GM12878 (cell line): ENCODE measurements at regions not wholly inside any gene's neighbourhood (a gene's known extent, or its start where the extent isn't known, plus 50 kb on each side); places are given as distances from the start of the nearest gene placed in this dataset.
A peak's percentile ranks its signal among the peaks of the same experiment; 100 is the strongest.

ENCODE experiments used
- ATAC-seq: fragments of 200-7000 bp; cut with Tn5 transposase; 3 replicates; pipeline ENCODE4 v1.9.1; 2020; ENCODE audit warnings: mild to moderate bottlenecking, moderate library complexity
- BruUV-seq: library from RNA; stranded (reverse); fragments of 400-500 nt; replicated peaks from 2 replicates; lab custom pipeline; 2021; lab: Mats Ljungman, UMichigan
- CTCF ChIA-PET: fragments of 300-600 bp; sonication (Branson Sonifier 250); formaldehyde crosslinking; extraction: SDS; loops from one replicate; lab custom pipeline; 2021; ENCODE audit warnings: inconsistent platforms; lab: Yijun Ruan, JAX
- POLR2A ChIA-PET: fragments of 350-600 bp; formaldehyde crosslinking; extraction: SDS; loops from one replicate; lab custom pipeline; 2021; ENCODE audit warnings: inconsistent platforms; lab: Charles Lee
- RAD21 ChIA-PET: fragments of 300-600 bp; sonication (Branson Sonifier 250); formaldehyde crosslinking; loops from one replicate; lab custom pipeline; 2023; ENCODE audit warnings: antibody characterized with exemption; ENCODE audit not compliant: unreplicated experiment; lab: Charles Lee
- SMC1A ChIA-PET: fragments of 300-600 bp; sonication (Branson Sonifier 250); formaldehyde crosslinking; loops from one replicate; lab custom pipeline; 2023; ENCODE audit not compliant: unreplicated experiment, uncharacterized antibody; lab: Charles Lee
- DNase-seq: peaks from one replicate; pipeline ENCODE4 v3.0.0-alpha.2; 2011; ENCODE audit warnings: low read depth, low spot score
- FAIRE-seq: peaks from 3 replicates; lab custom pipeline; 2011; peaks lifted over from hg19 to GRCh38; lab: Jason Lieb, UNC
- H2AFZ ChIP-seq: 2 replicates; pipeline ENCODE4 v1.6.0; 2011; ENCODE audit warnings: low read depth, low read length, control low read depth; ENCODE audit not compliant: control insufficient read depth
- H3K27ac ChIP-seq: 2 replicates; pipeline ENCODE4 v1.5.1; 2011; ENCODE audit warnings: control low read depth; ENCODE audit not compliant: control insufficient read depth, insufficient read depth
- H3K27me3 ChIP-seq, 2 experiments: replicated peaks in 1 of 2; 2 replicates each; pipeline versions ENCODE4 v1.6.0 to v1.6.1; 2011; ENCODE audit warnings: low read length in 1 of 2; ENCODE audit not compliant: control insufficient read depth in 2 of 2, insufficient read depth in 2 of 2
- H3K36me3 ChIP-seq, 2 experiments: 2 replicates each; pipeline ENCODE4 v1.5.1; 2011; ENCODE audit warnings: low read length in 1 of 2; ENCODE audit not compliant: control insufficient read depth in 2 of 2, insufficient read depth in 2 of 2
- H3K4me1 ChIP-seq: 2 replicates; pipeline ENCODE4 v1.6.1; 2011; ENCODE audit warnings: mild to moderate bottlenecking, low read length, moderate library complexity, mixed read lengths; ENCODE audit not compliant: control insufficient read depth, insufficient read depth
- H3K4me2 ChIP-seq: 2 replicates; pipeline ENCODE4 v1.6.0; 2011; ENCODE audit warnings: control low read depth; ENCODE audit not compliant: control insufficient read depth, insufficient read depth
- H3K4me3 ChIP-seq: fragments of 200-600 bp; sonication (generic); 2 replicates; pipeline ENCODE4 v1.5.1; 2016
- H3K79me2 ChIP-seq: 2 replicates; pipeline ENCODE4 v1.6.0; 2011; ENCODE audit warnings: low read length; ENCODE audit not compliant: control insufficient read depth, insufficient read depth
- H3K9ac ChIP-seq: 2 replicates; pipeline ENCODE4 v1.8.0; 2011; ENCODE audit warnings: low read length, control low read depth, mixed read lengths; ENCODE audit not compliant: control insufficient read depth, insufficient read depth
- H3K9me3 ChIP-seq: replicated peaks from 3 replicates; pipeline ENCODE4 v1.5.1; 2011; ENCODE audit warnings: mild to moderate bottlenecking, low read length; ENCODE audit not compliant: control insufficient read depth, insufficient read depth
- H4K20me1 ChIP-seq: 2 replicates; pipeline ENCODE4 v1.6.0; 2011; ENCODE audit not compliant: control insufficient read depth, insufficient read depth
- BHLHE40 ChIP-seq, 2 experiments: fragments of 450-650 bp in 1 of 2; IDR thresholded peaks; 2 replicates each; pipeline ENCODE4 v1.6.1; 2011 to 2017; ENCODE audit warnings: low read depth in 2 of 2, borderline replicate concordance in 1 of 2, improper control_type of control experiment in 1 of 2, low read length in 1 of 2, mild to moderate bottlenecking in 1 of 2
- E4F1 ChIP-seq: fragments of 450-650 bp; IDR thresholded peaks from 2 replicates; pipeline ENCODE4 v1.6.1; 2018; ENCODE audit warnings: borderline replicate concordance, mild to moderate bottlenecking; ENCODE audit not compliant: partially characterized antibody
- NR2C1 ChIP-seq: fragments of 450-650 bp; IDR thresholded peaks from 2 replicates; pipeline ENCODE4 v1.6.1; 2017; ENCODE audit warnings: antibody characterized with exemption, mild to moderate bottlenecking, moderate library complexity
- PML ChIP-seq: IDR thresholded peaks from 2 replicates; pipeline ENCODE4 v1.6.1; 2012; ENCODE audit warnings: low read length, inconsistent platforms
- RAD21 ChIP-seq: IDR thresholded peaks from 2 replicates; pipeline ENCODE4 v1.6.1; 2011; ENCODE audit warnings: mild to moderate bottlenecking, low read depth, low read length, moderate library complexity; ENCODE audit not compliant: insufficient read depth
- SMC3 ChIP-seq: IDR thresholded peaks from 2 replicates; pipeline ENCODE4 v1.6.1; 2011; ENCODE audit warnings: low read length, improper control_type of control experiment, borderline replicate concordance
- WGBS: methylation state at CpG from one replicate; pipeline ENCODE4 v1.1.6; 2016; ENCODE audit warnings: low lambda C conversion rate; ENCODE audit not compliant: insufficient replicate concordance, insufficient coverage; ENCODE audit errors: missing lambda C conversion rate; 5-methylcytosine and 5-hydroxymethylcytosine counted together
- in situ Hi-C: fragments of 300-500 bp; cut with MboI; formaldehyde crosslinking; loops from 9 replicates; pipeline ENCODE4 v1.14.3; 2018; ENCODE audit warnings: mixed read lengths
- intact Hi-C: fragments of 100-400 bp; cut with micrococcal nuclease; formaldehyde crosslinking; loops from one replicate; pipeline ENCODE4 v1.14.2; 2022; ENCODE audit not compliant: unreplicated experiment
- TF ChIP-seq, protein P1 (sequence below), 3 experiments: IDR thresholded peaks in 2 of 3; conservative IDR thresholded peaks in 1 of 3; 2 replicates each; pipeline ENCODE4 v1.5.1; 2011; ENCODE audit warnings: low read depth in 3 of 3, low read length in 3 of 3, mild to moderate bottlenecking in 3 of 3, control low read depth in 2 of 3, moderate library complexity in 2 of 3, inconsistent platforms in 1 of 3, mixed read lengths in 1 of 3; ENCODE audit not compliant: control insufficient read depth in 2 of 3, insufficient read depth in 1 of 3; ENCODE audit errors: extremely low read depth in 1 of 3

- BruUV-seq, result no TSS peak
- ChIA-PET SMC1A (interaction anchor here (1.1 kb wide), 1 partner anchor 12 kb away, joined by 5 read pairs; no protein-coding TSS in a partner anchor), RAD21 (no interaction called here), CTCF (interaction anchor here (0.6 to 1.8 kb wide), 6 partner anchors 12 to 1957 kb away, joined by 3 to 5 read pairs (median 3); no protein-coding TSS in a partner anchor), POLR2A (no interaction called here)
- intact Hi-C loops, result loop anchor here (2.0 to 10.0 kb wide), 4 partner anchors 182 to 1972 kb away; no protein-coding TSS in a partner anchor
- Histone ChIP-seq H3K4me2 (no peak overlapping the region), H3K27me3 (no peaks in the 10 kb centered on the region), H3K36me3 (no peaks in the 10 kb centered on the region), H3K27ac (no peak overlapping the region), H2AFZ (no peak overlapping the region), H3K4me3 (no peak overlapping the region), H3K4me1 (no peaks in the 10 kb centered on the region), H4K20me1 (no peaks in the 10 kb centered on the region), H3K79me2 (no peaks in the 10 kb centered on the region), H3K9ac (no peak overlapping the region), H3K9me3 (no peaks in the 10 kb centered on the region)
- FAIRE-seq (no peak), DNase-seq (no peak), ATAC-seq (peak; percentile 76)
- in situ Hi-C loops, result loop anchor here (25.0 kb wide), 1 partner anchor 1480 kb away; no protein-coding TSS in a partner anchor
- TF ChIP-seq, protein P1, sequence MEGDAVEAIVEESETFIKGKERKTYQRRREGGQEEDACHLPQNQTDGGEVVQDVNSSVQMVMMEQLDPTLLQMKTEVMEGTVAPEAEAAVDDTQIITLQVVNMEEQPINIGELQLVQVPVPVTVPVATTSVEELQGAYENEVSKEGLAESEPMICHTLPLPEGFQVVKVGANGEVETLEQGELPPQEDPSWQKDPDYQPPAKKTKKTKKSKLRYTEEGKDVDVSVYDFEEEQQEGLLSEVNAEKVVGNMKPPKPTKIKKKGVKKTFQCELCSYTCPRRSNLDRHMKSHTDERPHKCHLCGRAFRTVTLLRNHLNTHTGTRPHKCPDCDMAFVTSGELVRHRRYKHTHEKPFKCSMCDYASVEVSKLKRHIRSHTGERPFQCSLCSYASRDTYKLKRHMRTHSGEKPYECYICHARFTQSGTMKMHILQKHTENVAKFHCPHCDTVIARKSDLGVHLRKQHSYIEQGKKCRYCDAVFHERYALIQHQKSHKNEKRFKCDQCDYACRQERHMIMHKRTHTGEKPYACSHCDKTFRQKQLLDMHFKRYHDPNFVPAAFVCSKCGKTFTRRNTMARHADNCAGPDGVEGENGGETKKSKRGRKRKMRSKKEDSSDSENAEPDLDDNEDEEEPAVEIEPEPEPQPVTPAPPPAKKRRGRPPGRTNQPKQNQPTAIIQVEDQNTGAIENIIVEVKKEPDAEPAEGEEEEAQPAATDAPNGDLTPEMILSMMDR (IDR thresholded peaks at IDR 0.05 in 2 of 3, conservative IDR thresholded peaks at IDR 0.05 in 1 of 3; ENCODE audit: control insufficient read depth in 2 of 3, extremely low read depth in 1 of 3, insufficient read depth in 1 of 3, low read depth in 3 of 3, low read length in 3 of 3), result peak; percentile 37 to 62 (median 44); a peak in 5 of 6 replicates
- no peak for TF ChIP-seq PML
- peak; percentile 59; the same call in 1 of the 2 replicates for TF ChIP-seq SMC3
- TF ChIP-seq RAD21, result peak; percentile 63
- no peak for TF ChIP-seq BHLHE40 (IDR thresholded peaks at IDR 0.05; ENCODE audit: borderline replicate concordance in 1 of 2, low read depth in 2 of 2, low read length in 1 of 2)
- no peak for TF ChIP-seq E4F1
- no peak for TF ChIP-seq NR2C1
- WGBS, result 0% methylated on average over 3 of the region's 3 CpGs
These were observed 141.0 kb upstream of the FAM47C start for GRCh38 chrX:36867143-36867542.
